ENCODE measurements at regions not wholly inside any gene's neighbourhood (a gene's known extent, or its start where the extent isn't known, plus 50 kb on each side); places are given as distances from the start of the nearest gene placed in this dataset.

- Mint-ChIP-seq H3K36me3 (ENCODE audit: low read depth) (no peaks in the 10 kb centered on the region), H3K4me1 (ENCODE audit: low read depth) (no peaks in the 10 kb centered on the region), H3K9me3 (ENCODE audit: low read depth) (no peaks in the 10 kb centered on the region), H3K27me3 (ENCODE audit: low read depth) (no peaks in the 10 kb centered on the region), H3K4me3 (ENCODE audit: unreplicated experiment) (no peak overlapping the region), H3K27ac (ENCODE audit: unreplicated experiment) (no peak overlapping the region)
- DNase-seq (ENCODE audit: low spot score), result no peak
- TF ChIP-seq, protein P1, sequence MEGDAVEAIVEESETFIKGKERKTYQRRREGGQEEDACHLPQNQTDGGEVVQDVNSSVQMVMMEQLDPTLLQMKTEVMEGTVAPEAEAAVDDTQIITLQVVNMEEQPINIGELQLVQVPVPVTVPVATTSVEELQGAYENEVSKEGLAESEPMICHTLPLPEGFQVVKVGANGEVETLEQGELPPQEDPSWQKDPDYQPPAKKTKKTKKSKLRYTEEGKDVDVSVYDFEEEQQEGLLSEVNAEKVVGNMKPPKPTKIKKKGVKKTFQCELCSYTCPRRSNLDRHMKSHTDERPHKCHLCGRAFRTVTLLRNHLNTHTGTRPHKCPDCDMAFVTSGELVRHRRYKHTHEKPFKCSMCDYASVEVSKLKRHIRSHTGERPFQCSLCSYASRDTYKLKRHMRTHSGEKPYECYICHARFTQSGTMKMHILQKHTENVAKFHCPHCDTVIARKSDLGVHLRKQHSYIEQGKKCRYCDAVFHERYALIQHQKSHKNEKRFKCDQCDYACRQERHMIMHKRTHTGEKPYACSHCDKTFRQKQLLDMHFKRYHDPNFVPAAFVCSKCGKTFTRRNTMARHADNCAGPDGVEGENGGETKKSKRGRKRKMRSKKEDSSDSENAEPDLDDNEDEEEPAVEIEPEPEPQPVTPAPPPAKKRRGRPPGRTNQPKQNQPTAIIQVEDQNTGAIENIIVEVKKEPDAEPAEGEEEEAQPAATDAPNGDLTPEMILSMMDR (IDR thresholded peaks at IDR 0.05), result no peak
Measured at GRCh38 chr5:142378737-142379634, 54.2 kb upstream of the SPRY4 start.

DNA sequence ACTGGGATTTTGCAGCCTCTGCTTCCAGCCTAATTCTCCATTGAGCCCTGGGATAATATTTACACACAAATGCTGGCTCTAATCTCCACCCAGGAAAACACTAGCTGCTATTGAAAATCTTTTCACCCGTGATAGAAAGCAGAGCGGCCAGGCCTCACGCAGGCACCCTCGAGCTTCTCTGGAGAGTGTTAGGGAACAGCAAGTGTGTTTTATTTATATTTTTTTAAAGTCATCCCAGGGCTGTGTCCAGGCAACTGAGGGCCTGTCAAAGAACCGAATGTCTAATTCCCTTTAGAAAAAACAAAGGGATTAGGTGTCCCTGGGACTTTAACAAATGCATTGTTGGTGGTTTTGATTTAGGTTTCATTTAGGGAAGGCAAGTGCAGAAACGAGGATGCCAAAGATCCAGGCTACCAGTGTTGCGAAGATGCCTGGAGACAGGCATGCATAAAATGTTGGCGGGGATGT lies 51.2 kb upstream of the SPRY4 start:
- H3K27ac Mint-ChIP-seq (ENCODE audit: unreplicated experiment), result no peak overlapping the region
- no peaks in the 10 kb centered on the region for H3K4me1 Mint-ChIP-seq (ENCODE audit: low read depth)
- no peaks in the 10 kb centered on the region for H3K36me3 Mint-ChIP-seq (ENCODE audit: low read depth)
- H3K27me3 Mint-ChIP-seq (ENCODE audit: low read depth), result no peaks in the 10 kb centered on the region
- TF ChIP-seq, protein P1 (IDR thresholded peaks at IDR 0.05), result no peak
- no peak for DNase-seq (ENCODE audit: low spot score)
- H3K4me3 Mint-ChIP-seq (ENCODE audit: unreplicated experiment), result no peak overlapping the region
- H3K9me3 Mint-ChIP-seq (ENCODE audit: low read depth), result no peaks in the 10 kb centered on the region

Data from chondrocyte (in vitro differentiated cells).